T-helper 2 cell treated with Interferon-gamma antibody and Interleukin-4, amounts not matched to agents 5 μg/mL and 100 μg/mL, for 36 hours (primary cell): ENCODE measurements at regions not wholly inside any gene's neighbourhood (a gene's known extent, or its start where the extent isn't known, plus 50 kb on each side); places are given as distances from the start of the nearest gene placed in this dataset.

ENCODE experiments used
- DNase-seq: peaks from one replicate; pipeline ENCODE4 v3.0.0; 2021; ENCODE audit warnings: low spot score
- H3K27ac Mint-ChIP-seq: one replicate; pipeline ENCODE4 v1.8.0; 2021; ENCODE audit warnings: mild to moderate bottlenecking, mixed read lengths
- H3K27me3 Mint-ChIP-seq: one replicate; pipeline ENCODE4 v1.8.0; 2021; ENCODE audit warnings: low read depth, mixed read lengths
- H3K36me3 Mint-ChIP-seq: one replicate; pipeline ENCODE4 v1.8.0; 2021; ENCODE audit warnings: low read depth, mixed read lengths
- H3K4me1 Mint-ChIP-seq: one replicate; pipeline ENCODE4 v1.8.0; 2021; ENCODE audit warnings: low read depth, mixed read lengths
- H3K4me3 Mint-ChIP-seq: one replicate; pipeline ENCODE4 v1.8.0; 2022; ENCODE audit warnings: mild to moderate bottlenecking, moderate library complexity, mixed read lengths
- H3K9me3 Mint-ChIP-seq: one replicate; pipeline ENCODE4 v1.8.0; 2021; ENCODE audit warnings: mixed read lengths

GRCh38 chr9:99282406-99282805 is 60.3 kb downstream of the SEC61B start:
- Mint-ChIP-seq H3K36me3 (no peaks in the 10 kb centered on the region), H3K4me1 (peaks cover 5% of the 10 kb centered on the region), H3K27me3 (peaks cover 31% of the 10 kb centered on the region), H3K27ac (no peak overlapping the region), H3K4me3 (no peak overlapping the region), H3K9me3 (no peaks in the 10 kb centered on the region)
- DNase-seq, result no peak

- Mint-ChIP-seq H3K36me3 (no peaks in the 10 kb centered on the region), H3K4me1 (peaks cover 5% of the 10 kb centered on the region), H3K27ac (no peak overlapping the region), H3K9me3 (no peaks in the 10 kb centered on the region), H3K27me3 (peaks cover 24% of the 10 kb centered on the region), H3K4me3 (no peak overlapping the region)
- no peak for DNase-seq
These were observed 63.9 kb downstream of the SEC61B start for GRCh38 chr9:99285965-99286364.

- Mint-ChIP-seq H3K4me3 (no peak overlapping the region), H3K4me1 (peaks cover 5% of the 10 kb centered on the region), H3K36me3 (no peaks in the 10 kb centered on the region), H3K27me3 (peaks cover 23% of the 10 kb centered on the region), H3K9me3 (no peaks in the 10 kb centered on the region), H3K27ac (no peak overlapping the region)
- no peak for DNase-seq
These were observed 64.5 kb downstream of the SEC61B start for GRCh38 chr9:99286536-99286935.

GRCh38 chr9:99287641-99288040 is 65.6 kb downstream of the SEC61B start:
- Mint-ChIP-seq H3K27me3 (peaks cover 23% of the 10 kb centered on the region), H3K4me1 (peaks cover 5% of the 10 kb centered on the region)
- DNase-seq, result no peak

GRCh38 chr9:99288830-99289229 is 66.7 kb downstream of the SEC61B start:
- Mint-ChIP-seq H3K27ac (no peak overlapping the region), H3K9me3 (no peaks in the 10 kb centered on the region), H3K4me1 (peaks cover 5% of the 10 kb centered on the region), H3K4me3 (no peak overlapping the region), H3K36me3 (no peaks in the 10 kb centered on the region), H3K27me3 (peaks cover 19% of the 10 kb centered on the region)
- DNase-seq, result no peak

More at GRCh38 chr9:99287641-99288040, 65.6 kb downstream of the SEC61B start:
- H3K27ac Mint-ChIP-seq, result no peak overlapping the region
- H3K9me3 Mint-ChIP-seq, result no peaks in the 10 kb centered on the region
- no peaks in the 10 kb centered on the region for H3K36me3 Mint-ChIP-seq
- H3K4me3 Mint-ChIP-seq, result no peak overlapping the region

GRCh38 chr9:99294850-99295461 is 72.9 kb downstream of the SEC61B start:
- Mint-ChIP-seq H3K27me3 (peaks cover 8% of the 10 kb centered on the region), H3K4me3 (no peak overlapping the region), H3K27ac (no peak overlapping the region), H3K36me3 (no peaks in the 10 kb centered on the region), H3K4me1 (no peaks in the 10 kb centered on the region), H3K9me3 (no peaks in the 10 kb centered on the region)
- no peak for DNase-seq

- Mint-ChIP-seq H3K4me1 (no peaks in the 10 kb centered on the region), H3K27me3 (peaks cover 8% of the 10 kb centered on the region), H3K9me3 (no peaks in the 10 kb centered on the region), H3K36me3 (no peaks in the 10 kb centered on the region), H3K27ac (no peak overlapping the region), H3K4me3 (no peak overlapping the region)
- no peak for DNase-seq
These were observed 74.3 kb downstream of the SEC61B start for GRCh38 chr9:99296291-99296951.

GRCh38 chr9:99298614-99299013 is 76.5 kb downstream of the SEC61B start:
- Mint-ChIP-seq H3K36me3 (no peaks in the 10 kb centered on the region), H3K27ac (no peak overlapping the region), H3K4me3 (no peak overlapping the region), H3K4me1 (no peaks in the 10 kb centered on the region), H3K9me3 (no peaks in the 10 kb centered on the region), H3K27me3 (peaks cover 3% of the 10 kb centered on the region)
- DNase-seq, result no peak

- H3K9me3 Mint-ChIP-seq, result no peaks in the 10 kb centered on the region
- H3K27ac Mint-ChIP-seq, result no peak overlapping the region
- peaks cover 3% of the 10 kb centered on the region for H3K27me3 Mint-ChIP-seq
- H3K4me1 Mint-ChIP-seq, result no peaks in the 10 kb centered on the region
- H3K36me3 Mint-ChIP-seq, result no peaks in the 10 kb centered on the region
- H3K4me3 Mint-ChIP-seq, result no peak overlapping the region
- no peak for DNase-seq
These were observed 77.4 kb downstream of the SEC61B start for GRCh38 chr9:99299211-99300102.

- no peak for DNase-seq
- H3K9me3 Mint-ChIP-seq, result no peaks in the 10 kb centered on the region
- no peak overlapping the region for H3K27ac Mint-ChIP-seq
- H3K27me3 Mint-ChIP-seq, result peaks cover 3% of the 10 kb centered on the region
- no peaks in the 10 kb centered on the region for H3K36me3 Mint-ChIP-seq
- no peaks in the 10 kb centered on the region for H3K4me1 Mint-ChIP-seq
- H3K4me3 Mint-ChIP-seq, result no peak overlapping the region
These were observed 78.0 kb downstream of the SEC61B start for GRCh38 chr9:99300103-99300439.

GRCh38 chr9:99300603-99301002 is 78.5 kb downstream of the SEC61B start:
- Mint-ChIP-seq H3K36me3 (no peaks in the 10 kb centered on the region), H3K4me1 (no peaks in the 10 kb centered on the region), H3K9me3 (no peaks in the 10 kb centered on the region)

GRCh38 chr9:99303177-99303576 is 81.1 kb downstream of the SEC61B start:
- DNase-seq, result no peak
- Mint-ChIP-seq H3K4me1 (no peaks in the 10 kb centered on the region), H3K4me3 (no peak overlapping the region), H3K27ac (no peak overlapping the region), H3K27me3 (no peaks in the 10 kb centered on the region), H3K9me3 (no peaks in the 10 kb centered on the region), H3K36me3 (no peaks in the 10 kb centered on the region)

More at GRCh38 chr9:99300603-99301002, 78.5 kb downstream of the SEC61B start:
- no peak overlapping the region for H3K4me3 Mint-ChIP-seq
- peaks cover 3% of the 10 kb centered on the region for H3K27me3 Mint-ChIP-seq
- no peak for DNase-seq
- H3K27ac Mint-ChIP-seq, result no peak overlapping the region

- no peak overlapping the region for H3K27ac Mint-ChIP-seq
- H3K36me3 Mint-ChIP-seq, result no peaks in the 10 kb centered on the region
- no peaks in the 10 kb centered on the region for H3K9me3 Mint-ChIP-seq
- H3K27me3 Mint-ChIP-seq, result no peaks in the 10 kb centered on the region
- DNase-seq, result no peak
- H3K4me1 Mint-ChIP-seq, result no peaks in the 10 kb centered on the region
- H3K4me3 Mint-ChIP-seq, result no peak overlapping the region
These were observed 83.0 kb downstream of the SEC61B start for GRCh38 chr9:99305124-99305523.
